Glutamatergic neuron (in vitro differentiated cells): ENCODE measurements at regions not wholly inside any gene's neighbourhood (a gene's known extent, or its start where the extent isn't known, plus 50 kb on each side); places are given as distances from the start of the nearest gene placed in this dataset.

Experiments
- DNase-seq: peaks from one replicate; pipeline ENCODE4 v3.0.0; 2022
- H3K27ac Mint-ChIP-seq: one replicate; pipeline ENCODE4 v1.8.0; 2020; ENCODE audit warnings: mild to moderate bottlenecking, mixed read lengths, inconsistent platforms; ENCODE audit not compliant: unreplicated experiment
- H3K27me3 Mint-ChIP-seq: one replicate; pipeline ENCODE4 v1.8.0; 2020; ENCODE audit warnings: mild to moderate bottlenecking, moderate library complexity, mixed read lengths, inconsistent platforms; ENCODE audit not compliant: unreplicated experiment
- H3K36me3 Mint-ChIP-seq: one replicate; pipeline ENCODE4 v1.8.0; 2020; ENCODE audit warnings: mild to moderate bottlenecking, mixed read lengths, inconsistent platforms; ENCODE audit not compliant: unreplicated experiment
- H3K4me1 Mint-ChIP-seq: one replicate; pipeline ENCODE4 v1.8.0; 2020; ENCODE audit warnings: mild to moderate bottlenecking, low read depth, mixed read lengths, inconsistent platforms; ENCODE audit not compliant: unreplicated experiment
- H3K4me3 Mint-ChIP-seq: one replicate; pipeline ENCODE4 v1.8.0; 2020; ENCODE audit warnings: mild to moderate bottlenecking, mixed read lengths, inconsistent platforms; ENCODE audit not compliant: unreplicated experiment
- H3K9me3 Mint-ChIP-seq: one replicate; pipeline ENCODE4 v1.8.0; 2020; ENCODE audit warnings: mild to moderate bottlenecking, moderate library complexity, mixed read lengths, inconsistent platforms; ENCODE audit not compliant: unreplicated experiment
- TF ChIP-seq, protein P1 (sequence below): fragments of 200-600 bp; sonication (generic); IDR thresholded peaks from one replicate; pipeline ENCODE4 v1.5.0; 2021; ENCODE audit not compliant: partially characterized antibody, unreplicated experiment

DNA sequence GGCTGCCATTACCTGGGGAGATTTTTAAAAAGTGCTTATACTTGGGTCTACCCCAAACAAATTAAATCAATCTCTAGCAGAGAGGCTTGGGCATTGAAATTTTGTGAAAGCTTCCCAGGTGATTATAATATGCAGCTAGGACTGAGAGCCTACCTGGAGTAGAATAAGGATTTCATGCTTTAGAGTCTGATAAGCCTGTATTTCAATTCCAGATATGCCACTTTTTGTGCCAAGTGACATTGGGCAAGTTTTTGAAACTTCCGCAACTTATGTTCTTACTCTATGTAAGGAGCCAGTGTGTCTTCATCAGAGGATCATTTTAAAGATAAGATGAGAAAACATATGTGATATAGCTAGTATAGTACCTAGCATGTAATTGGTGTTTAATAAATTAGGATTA, 159.8 kb upstream of the LRIG3 start:
- peaks cover 1% of the 10 kb centered on the region for H3K4me1 Mint-ChIP-seq
- peaks cover 1% of the 10 kb centered on the region for H3K27me3 Mint-ChIP-seq
- H3K9me3 Mint-ChIP-seq = peaks cover 1% of the 10 kb centered on the region
- no peak overlapping the region for H3K27ac Mint-ChIP-seq
- no peaks in the 10 kb centered on the region for H3K36me3 Mint-ChIP-seq
- no peak overlapping the region for H3K4me3 Mint-ChIP-seq
- no peak for DNase-seq
- TF ChIP-seq, protein P1, sequence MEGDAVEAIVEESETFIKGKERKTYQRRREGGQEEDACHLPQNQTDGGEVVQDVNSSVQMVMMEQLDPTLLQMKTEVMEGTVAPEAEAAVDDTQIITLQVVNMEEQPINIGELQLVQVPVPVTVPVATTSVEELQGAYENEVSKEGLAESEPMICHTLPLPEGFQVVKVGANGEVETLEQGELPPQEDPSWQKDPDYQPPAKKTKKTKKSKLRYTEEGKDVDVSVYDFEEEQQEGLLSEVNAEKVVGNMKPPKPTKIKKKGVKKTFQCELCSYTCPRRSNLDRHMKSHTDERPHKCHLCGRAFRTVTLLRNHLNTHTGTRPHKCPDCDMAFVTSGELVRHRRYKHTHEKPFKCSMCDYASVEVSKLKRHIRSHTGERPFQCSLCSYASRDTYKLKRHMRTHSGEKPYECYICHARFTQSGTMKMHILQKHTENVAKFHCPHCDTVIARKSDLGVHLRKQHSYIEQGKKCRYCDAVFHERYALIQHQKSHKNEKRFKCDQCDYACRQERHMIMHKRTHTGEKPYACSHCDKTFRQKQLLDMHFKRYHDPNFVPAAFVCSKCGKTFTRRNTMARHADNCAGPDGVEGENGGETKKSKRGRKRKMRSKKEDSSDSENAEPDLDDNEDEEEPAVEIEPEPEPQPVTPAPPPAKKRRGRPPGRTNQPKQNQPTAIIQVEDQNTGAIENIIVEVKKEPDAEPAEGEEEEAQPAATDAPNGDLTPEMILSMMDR = no peak

DNA sequence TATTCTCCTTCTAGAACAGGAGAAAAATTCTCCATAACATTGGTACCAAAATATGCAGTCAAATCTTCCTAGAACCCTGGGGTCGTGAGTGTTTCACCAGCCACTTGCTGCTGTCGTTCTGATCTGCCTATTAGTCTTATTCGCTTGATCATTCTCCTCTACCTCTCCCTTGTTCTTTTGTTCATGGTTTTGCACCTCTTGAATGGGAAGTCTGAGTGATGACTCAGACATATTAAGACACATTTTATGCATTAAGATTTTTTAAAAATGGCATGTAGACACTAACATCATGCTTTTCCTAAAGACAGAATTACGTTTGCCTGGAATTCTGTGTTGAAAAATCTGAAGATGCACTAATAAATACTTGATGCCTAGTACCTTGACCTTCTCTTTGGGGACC, 159.2 kb upstream of the LRIG3 start:
- no peaks in the 10 kb centered on the region for H3K27me3 Mint-ChIP-seq
- no peak overlapping the region for H3K4me3 Mint-ChIP-seq
- TF ChIP-seq, protein P1 = no peak
- no peaks in the 10 kb centered on the region for H3K36me3 Mint-ChIP-seq
- H3K4me1 Mint-ChIP-seq = no peaks in the 10 kb centered on the region
- no peak overlapping the region for H3K27ac Mint-ChIP-seq
- peaks cover 1% of the 10 kb centered on the region for H3K9me3 Mint-ChIP-seq
- DNase-seq = no peak

DNA sequence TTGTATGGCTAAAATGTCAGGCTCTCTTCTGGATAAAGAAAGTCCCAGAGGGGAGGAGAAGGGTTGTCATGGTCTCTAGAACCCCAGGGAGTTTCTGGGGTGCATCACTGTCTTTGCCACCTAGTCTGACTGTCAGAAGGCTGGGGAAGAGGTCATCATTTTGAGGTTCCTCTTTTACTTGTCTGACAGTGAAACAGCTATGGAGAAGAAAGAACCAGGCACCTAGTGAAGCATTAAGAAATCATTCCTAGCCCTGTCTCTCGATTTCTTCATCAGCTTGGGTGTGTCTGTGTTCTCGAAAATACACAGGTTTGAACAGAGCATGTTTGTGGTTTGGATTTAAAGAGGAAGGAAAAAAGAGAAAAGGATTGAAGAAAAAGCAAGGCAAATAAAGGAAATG, 158.7 kb upstream of the LRIG3 start:
- no peaks in the 10 kb centered on the region for H3K4me1 Mint-ChIP-seq

DNA sequence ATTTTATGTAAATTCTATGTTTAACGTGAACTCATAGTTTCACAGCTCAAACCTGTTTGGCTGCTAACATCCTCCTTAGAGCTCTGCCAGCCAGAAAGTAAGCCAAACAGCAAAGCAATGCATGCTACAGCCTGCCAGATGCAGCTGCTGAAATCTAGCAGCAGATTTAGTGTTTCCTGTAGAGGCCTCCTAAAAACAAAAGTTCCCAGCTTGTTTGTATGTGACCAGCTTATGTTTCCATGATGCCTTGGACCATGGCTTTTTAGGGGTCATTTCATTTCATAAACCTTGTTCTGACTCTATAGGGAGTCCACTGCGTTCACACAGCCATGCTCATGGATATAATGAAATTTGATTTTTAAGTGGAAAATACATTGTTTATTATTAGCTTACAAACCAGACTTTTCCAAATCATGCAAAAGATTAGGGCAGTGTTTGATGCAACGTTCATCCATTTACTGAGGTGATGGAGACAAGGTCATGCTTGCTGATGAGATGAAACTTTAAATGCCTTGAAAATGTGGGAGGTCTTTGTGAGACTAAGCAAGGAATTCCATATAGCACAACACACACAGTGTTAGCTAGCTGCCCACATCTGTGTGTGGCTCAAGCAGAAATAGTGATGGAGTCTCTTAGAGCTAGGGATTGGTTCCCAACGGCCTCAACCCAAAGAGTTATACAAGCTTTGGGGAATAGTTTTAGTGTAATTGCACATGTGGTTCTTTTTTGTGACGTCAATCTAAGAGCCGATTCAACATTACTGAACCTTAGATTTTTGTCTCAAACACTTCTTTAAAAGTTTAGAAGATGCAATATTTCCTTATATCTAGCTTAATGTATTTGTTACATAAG, 157.5 kb upstream of the LRIG3 start:
- Mint-ChIP-seq H3K36me3 (no peaks in the 10 kb centered on the region), H3K27ac (no peak overlapping the region), H3K4me1 (no peaks in the 10 kb centered on the region), H3K9me3 (peaks cover 1% of the 10 kb centered on the region), H3K27me3 (no peaks in the 10 kb centered on the region), H3K4me3 (no peak overlapping the region)
- no peak for DNase-seq
- TF ChIP-seq, protein P1 = no peak

More for the DNA sequence above, 158.7 kb upstream of the LRIG3 start:
- TF ChIP-seq, protein P1 = no peak
- DNase-seq = no peak
- H3K9me3 Mint-ChIP-seq = peaks cover 1% of the 10 kb centered on the region
- H3K4me3 Mint-ChIP-seq = no peak overlapping the region
- no peaks in the 10 kb centered on the region for H3K36me3 Mint-ChIP-seq
- no peak overlapping the region for H3K27ac Mint-ChIP-seq
- no peaks in the 10 kb centered on the region for H3K27me3 Mint-ChIP-seq

DNA sequence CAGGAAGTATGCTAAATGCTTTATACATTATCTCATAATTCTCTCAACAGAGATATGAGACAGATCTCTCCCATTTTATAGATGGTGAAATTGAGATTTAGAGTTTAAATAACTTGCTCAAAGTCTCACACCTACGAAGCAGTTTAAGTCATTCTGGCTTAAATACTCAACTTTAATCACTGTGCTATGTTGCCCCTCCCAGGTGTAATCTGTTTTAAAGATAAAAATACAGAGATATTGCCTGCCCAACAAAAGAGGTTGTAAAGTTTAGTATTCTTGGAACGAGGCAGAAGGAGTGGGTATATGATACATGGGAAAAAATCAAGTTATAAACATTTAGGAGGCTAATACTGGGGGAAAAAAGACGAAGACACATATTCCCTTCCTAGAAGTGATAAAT, 156.8 kb upstream of the LRIG3 start:
- Mint-ChIP-seq H3K9me3 (no peaks in the 10 kb centered on the region), H3K27ac (no peak overlapping the region), H3K36me3 (no peaks in the 10 kb centered on the region), H3K4me3 (no peak overlapping the region), H3K4me1 (no peaks in the 10 kb centered on the region), H3K27me3 (no peaks in the 10 kb centered on the region)
- TF ChIP-seq, protein P1 = no peak
- no peak for DNase-seq
